ENCODE measurements at regions not wholly inside any gene's neighbourhood (a gene's known extent, or its start where the extent isn't known, plus 50 kb on each side); places are given as distances from the start of the nearest gene placed in this dataset.

GRCh38 chr12:24102676-24103075 lies 153.2 kb upstream of the SOX5 start:
- Histone ChIP-seq H3K4me2 (ENCODE audit: control insufficient read depth, extremely low read depth, insufficient read depth, low read depth, low read length) (no peak overlapping the region), H3K9me1 (ENCODE audit: control insufficient read depth, extremely low read depth, insufficient read depth, low read length) (no peaks in the 10 kb centered on the region), H3K9ac (ENCODE audit: control insufficient read depth, extremely low read depth, insufficient read depth, low read length) (no peak overlapping the region), H3K4me1 (ENCODE audit: control insufficient read depth, extremely low read depth, insufficient read depth, low read length) (no peaks in the 10 kb centered on the region), H3K79me2 (ENCODE audit: control insufficient read depth, insufficient read depth, low read length) (no peaks in the 10 kb centered on the region), H4K20me1 (ENCODE audit: control insufficient read depth, extremely low read depth, insufficient read depth, low read length) (no peaks in the 10 kb centered on the region), H3K9me3 (ENCODE audit: control insufficient read depth, low read depth, low read length) (no peaks in the 10 kb centered on the region), H2AFZ (ENCODE audit: control insufficient read depth, low read length) (no peak overlapping the region), H3K36me3 (ENCODE audit: control insufficient read depth in 2 of 2, extremely low read depth in 1 of 2, insufficient read depth in 2 of 2, low read length in 2 of 2) (no peaks in the 10 kb centered on the region), H3K27me3 (ENCODE audit: control insufficient read depth, extremely low read depth, insufficient read depth, low read length) (no peaks in the 10 kb centered on the region), H3K27ac (ENCODE audit: control insufficient read depth, insufficient read depth, low read length) (no peak overlapping the region), H3K4me3 (ENCODE audit: control insufficient read depth in 2 of 3, extremely low read depth in 1 of 3, insufficient read depth in 2 of 3, low read depth in 1 of 3, low read length in 3 of 3) (no peak overlapping the region)
- FAIRE-seq: no peak
- DNase-seq (ENCODE audit: low read depth, low spot score): no peak
- dilution Hi-C loops (cut with MboI; ENCODE audit: extremely low pct_ligation_motif_present, low sequenced_read_pairs): no loop called here
- TF ChIP-seq EZH2 (IDR thresholded peaks at IDR 0.05; ENCODE audit: low read length) (no peak), CTCF (optimal IDR thresholded peaks at IDR 0.05 in 1 of 3, IDR thresholded peaks at IDR 0.05 in 1 of 3, conservative IDR thresholded peaks at IDR 0.05 in 1 of 3; ENCODE audit: extremely low read depth in 1 of 3, insufficient read depth in 2 of 3, low read length in 3 of 3) (no peak)

GRCh38 chr12:24099576-24099975 lies 150.1 kb upstream of the SOX5 start:
- dilution Hi-C loops (cut with MboI; ENCODE audit: extremely low pct_ligation_motif_present, low sequenced_read_pairs): no loop called here

More at GRCh38 chr12:24099576-24099975, 150.1 kb upstream of the SOX5 start:
- no peak overlapping the region for H3K9ac ChIP-seq (ENCODE audit: control insufficient read depth, extremely low read depth, insufficient read depth, low read length)
- H3K9me1 ChIP-seq (ENCODE audit: control insufficient read depth, extremely low read depth, insufficient read depth, low read length): no peaks in the 10 kb centered on the region
- no peaks in the 10 kb centered on the region for H3K9me3 ChIP-seq (ENCODE audit: control insufficient read depth, low read depth, low read length)
- H3K4me2 ChIP-seq (ENCODE audit: control insufficient read depth, extremely low read depth, insufficient read depth, low read depth, low read length): no peak overlapping the region
- no peaks in the 10 kb centered on the region for H3K79me2 ChIP-seq (ENCODE audit: control insufficient read depth, insufficient read depth, low read length)
- no peaks in the 10 kb centered on the region for H3K4me1 ChIP-seq (ENCODE audit: control insufficient read depth, extremely low read depth, insufficient read depth, low read length)
- FAIRE-seq: no peak
- H2AFZ ChIP-seq (ENCODE audit: control insufficient read depth, low read length): no peak overlapping the region
- H4K20me1 ChIP-seq (ENCODE audit: control insufficient read depth, extremely low read depth, insufficient read depth, low read length): no peaks in the 10 kb centered on the region
- no peaks in the 10 kb centered on the region for H3K36me3 ChIP-seq (ENCODE audit: control insufficient read depth in 2 of 2, extremely low read depth in 1 of 2, insufficient read depth in 2 of 2, low read length in 2 of 2)
- H3K27me3 ChIP-seq (ENCODE audit: control insufficient read depth, extremely low read depth, insufficient read depth, low read length): no peaks in the 10 kb centered on the region
- no peak for TF ChIP-seq CTCF (optimal IDR thresholded peaks at IDR 0.05 in 1 of 3, IDR thresholded peaks at IDR 0.05 in 1 of 3, conservative IDR thresholded peaks at IDR 0.05 in 1 of 3; ENCODE audit: extremely low read depth in 1 of 3, insufficient read depth in 2 of 3, low read length in 3 of 3)
- TF ChIP-seq EZH2 (IDR thresholded peaks at IDR 0.05; ENCODE audit: low read length): no peak
- H3K4me3 ChIP-seq (ENCODE audit: control insufficient read depth in 2 of 3, extremely low read depth in 1 of 3, insufficient read depth in 2 of 3, low read depth in 1 of 3, low read length in 3 of 3): no peak overlapping the region
- DNase-seq (ENCODE audit: low read depth, low spot score): no peak
- no peak overlapping the region for H3K27ac ChIP-seq (ENCODE audit: control insufficient read depth, insufficient read depth, low read length)

Measured in keratinocyte (primary cell).